MM.1S (cell line): ENCODE measurements at regions not wholly inside any gene's neighbourhood (a gene's known extent, or its start where the extent isn't known, plus 50 kb on each side); places are given as distances from the start of the nearest gene placed in this dataset.

Experiments used
- DNase-seq: peaks from one replicate; pipeline ENCODE4 v3.0.0-alpha.2; 2015
- H2AFZ ChIP-seq: fragments of 300-600 bp; sonication (generic); 2 replicates; pipeline ENCODE4 v1.6.0; 2016; ENCODE audit warnings: antibody characterized with exemption, low read length
- H3F3A ChIP-seq: fragments of 300-600 bp; sonication (generic); 2 replicates; pipeline ENCODE4 v1.6.1; 2016; ENCODE audit warnings: mild to moderate bottlenecking, antibody characterized with exemption, low read length, moderate library complexity, mixed read lengths; ENCODE audit not compliant: insufficient read depth
- H3K27ac ChIP-seq: fragments of 300-600 bp; sonication (generic); 2 replicates; pipeline ENCODE4 v1.5.1; 2016; ENCODE audit warnings: mild to moderate bottlenecking, low read length
- H3K27me3 ChIP-seq: fragments of 300-600 bp; sonication (generic); replicated peaks from 2 replicates; pipeline ENCODE4 v1.6.0; 2016; ENCODE audit warnings: low read length; ENCODE audit not compliant: insufficient read depth
- H3K36me3 ChIP-seq: fragments of 300-600 bp; sonication (generic); replicated peaks from 2 replicates; pipeline ENCODE4 v1.6.1; 2016; ENCODE audit warnings: mild to moderate bottlenecking, low read length, mixed read lengths; ENCODE audit not compliant: insufficient read depth
- H3K4me1 ChIP-seq: fragments of 300-600 bp; sonication (generic); 2 replicates; pipeline ENCODE4 v1.6.1; 2016; ENCODE audit warnings: low read length, mixed read lengths
- H3K4me2 ChIP-seq: fragments of 300-600 bp; sonication (generic); 2 replicates; pipeline ENCODE4 v1.6.0; 2016; ENCODE audit warnings: low read depth, low read length
- H3K4me3 ChIP-seq: fragments of 300-600 bp; sonication (generic); 2 replicates; pipeline ENCODE4 v1.5.1; 2016; ENCODE audit warnings: low read length, mixed read lengths
- H3K79me2 ChIP-seq: fragments of 300-600 bp; sonication (generic); 2 replicates; pipeline ENCODE4 v1.6.1; 2016; ENCODE audit warnings: mixed run types, low read length, mixed read lengths
- H3K9ac ChIP-seq: fragments of 300-600 bp; sonication (generic); 2 replicates; pipeline ENCODE4 v1.6.1; 2016; ENCODE audit warnings: low read length, mixed read lengths
- H3K9me2 ChIP-seq: fragments of 300-600 bp; sonication (generic); replicated peaks from 2 replicates; pipeline ENCODE4 v1.6.1; 2016; ENCODE audit warnings: mild to moderate bottlenecking, low read length, mixed read lengths; ENCODE audit not compliant: insufficient read depth
- H3K9me3 ChIP-seq: fragments of 300-600 bp; sonication (generic); replicated peaks from 2 replicates; pipeline ENCODE4 v1.6.1; 2016; ENCODE audit warnings: mild to moderate bottlenecking, low read length, mixed read lengths; ENCODE audit not compliant: insufficient read depth
- H4K20me1 ChIP-seq: fragments of 300-600 bp; sonication (generic); 2 replicates; pipeline ENCODE4 v1.6.1; 2016; ENCODE audit warnings: mild to moderate bottlenecking, low read length, moderate library complexity, mixed read lengths; ENCODE audit not compliant: insufficient read depth
- CTCF ChIP-seq: fragments of 300-600 bp; sonication (generic); IDR thresholded peaks from 2 replicates; pipeline ENCODE4 v1.5.1; 2016; ENCODE audit warnings: antibody characterized with exemption, low read length, mixed read lengths
- EZH2 ChIP-seq: fragments of 300-600 bp; sonication (generic); optimal IDR thresholded peaks from 2 replicates; pipeline ENCODE3; 2017; ENCODE audit warnings: low read depth, mild to moderate bottlenecking, antibody characterized with exemption, low read length, mixed read lengths
- EZH2phosphoT487 ChIP-seq: fragments of 300-600 bp; sonication (generic); IDR thresholded peaks from 2 replicates; pipeline ENCODE4 v1.6.1; 2018; ENCODE audit warnings: antibody characterized with exemption, low read length

GRCh38 chr13:22487932-22488331 is 692.8 kb upstream of the SGCG start:
- H3K9me3 ChIP-seq = no peaks in the 10 kb centered on the region
- no peaks in the 10 kb centered on the region for H3K27me3 ChIP-seq
- no peak overlapping the region for H3K27ac ChIP-seq
- no peaks in the 10 kb centered on the region for H3K4me1 ChIP-seq
- no peaks in the 10 kb centered on the region for H3K79me2 ChIP-seq
- no peak for DNase-seq
- H3F3A ChIP-seq = no peaks in the 10 kb centered on the region
- H2AFZ ChIP-seq = no peak overlapping the region
- no peak overlapping the region for H3K4me2 ChIP-seq
- H3K9ac ChIP-seq = no peak overlapping the region
- no peak overlapping the region for H3K4me3 ChIP-seq
- no peaks in the 10 kb centered on the region for H3K9me2 ChIP-seq
- no peaks in the 10 kb centered on the region for H3K36me3 ChIP-seq
- H4K20me1 ChIP-seq = no peaks in the 10 kb centered on the region
- TF ChIP-seq EZH2 (no peak), EZH2phosphoT487 (no peak), CTCF (no peak)

- Histone ChIP-seq H3K9me3 (no peaks in the 10 kb centered on the region), H3K4me3 (no peak overlapping the region), H3K4me1 (no peaks in the 10 kb centered on the region), H3K9ac (no peak overlapping the region), H3K4me2 (no peak overlapping the region), H3K79me2 (no peaks in the 10 kb centered on the region), H3K27me3 (no peaks in the 10 kb centered on the region), H3K27ac (no peak overlapping the region), H3F3A (no peaks in the 10 kb centered on the region), H3K9me2 (no peaks in the 10 kb centered on the region), H3K36me3 (no peaks in the 10 kb centered on the region), H4K20me1 (no peaks in the 10 kb centered on the region), H2AFZ (no peak overlapping the region)
- no peak for DNase-seq
- TF ChIP-seq CTCF (no peak), EZH2 (no peak), EZH2phosphoT487 (no peak)
Measured at GRCh38 chr13:22489771-22490170, 691.0 kb upstream of the SGCG start.

GRCh38 chr13:22495819-22496218 is 685.0 kb upstream of the SGCG start:
- no peak overlapping the region for H2AFZ ChIP-seq
- DNase-seq = no peak
- H3K27me3 ChIP-seq = no peaks in the 10 kb centered on the region
- H3K79me2 ChIP-seq = no peaks in the 10 kb centered on the region
- no peaks in the 10 kb centered on the region for H3K9me3 ChIP-seq
- H4K20me1 ChIP-seq = no peaks in the 10 kb centered on the region
- H3K4me2 ChIP-seq = no peak overlapping the region
- H3K27ac ChIP-seq = no peak overlapping the region
- no peaks in the 10 kb centered on the region for H3K36me3 ChIP-seq
- no peak overlapping the region for H3K4me3 ChIP-seq
- H3K9ac ChIP-seq = no peak overlapping the region
- no peak for TF ChIP-seq EZH2
- no peak for TF ChIP-seq CTCF
- TF ChIP-seq EZH2phosphoT487 = no peak
- H3K9me2 ChIP-seq = no peaks in the 10 kb centered on the region
- no peaks in the 10 kb centered on the region for H3F3A ChIP-seq
- no peaks in the 10 kb centered on the region for H3K4me1 ChIP-seq
